Endothelial cell of umbilical vein (primary cell): ENCODE measurements at regions not wholly inside any gene's neighbourhood (a gene's known extent, or its start where the extent isn't known, plus 50 kb on each side); places are given as distances from the start of the nearest gene placed in this dataset.
A peak's percentile ranks its signal among the peaks of the same experiment; 100 is the strongest.

Experiments
- BruUV-seq: library from RNA; stranded (reverse); fragments of 400-500 nt; replicated peaks from 2 replicates; lab custom pipeline; 2021; lab: Mats Ljungman, UMichigan
- CTCF ChIA-PET: fragments of 300-600, 350-600 bp; sonication (Branson Sonifier 250); formaldehyde crosslinking; loops from one replicate; lab custom pipeline; 2021; ENCODE audit warnings: antibody characterized with exemption, inconsistent platforms; lab: Charles Lee
- POLR2A ChIA-PET: fragments of 300-600, 350-600 bp; sonication (Branson Sonifier 250); formaldehyde crosslinking; loops from one replicate; lab custom pipeline; 2021; ENCODE audit warnings: antibody characterized with exemption, inconsistent platforms; lab: Charles Lee
- DNase-seq: peaks from one replicate; pipeline ENCODE4 v3.0.0-alpha.2; 2011; ENCODE audit warnings: low read depth, low spot score
- FAIRE-seq: peaks from 2 replicates; lab custom pipeline; 2011; peaks lifted over from hg19 to GRCh38; lab: Jason Lieb, UNC
- H2AFZ ChIP-seq: 2 replicates; pipeline ENCODE4 v1.6.0; 2012; ENCODE audit warnings: low read depth, low read length, control low read depth, inconsistent platforms
- H3K27ac ChIP-seq: 2 replicates; pipeline ENCODE4 v1.5.1; 2011; ENCODE audit warnings: low read depth, mild to moderate bottlenecking, control low read depth, low read length, moderate library complexity; ENCODE audit not compliant: insufficient read depth
- H3K27me3 ChIP-seq, 2 experiments: 2 replicates each; pipeline versions ENCODE4 v1.6.0 to v1.6.1; 2011; ENCODE audit warnings: low read length in 2 of 2, mixed read lengths in 1 of 2; ENCODE audit not compliant: control insufficient read depth in 2 of 2, insufficient read depth in 2 of 2
- H3K36me3 ChIP-seq, 2 experiments: 2 replicates in 1 of 2; 3 replicates in 1 of 2; pipeline ENCODE4 v1.5.1; 2011; ENCODE audit warnings: low read length in 2 of 2, mild to moderate bottlenecking in 1 of 2, moderate library complexity in 1 of 2; ENCODE audit not compliant: control insufficient read depth in 2 of 2, insufficient read depth in 2 of 2; ENCODE audit errors: extremely low read depth in 1 of 2
- H3K4me1 ChIP-seq: 3 replicates; pipeline ENCODE4 v1.5.1; 2011; ENCODE audit warnings: mild to moderate bottlenecking, low read length; ENCODE audit not compliant: control insufficient read depth, insufficient read depth; ENCODE audit errors: extremely low read depth
- H3K4me2 ChIP-seq: 2 replicates; pipeline ENCODE4 v1.6.1; 2011; ENCODE audit warnings: low read length, control low read depth, mixed read lengths; ENCODE audit not compliant: insufficient read depth
- H3K4me3 ChIP-seq, 3 experiments: fragments of 200-600 bp in 1 of 3; sonication (generic), shearing (Covaris generic) in 1 of 3; replicated peaks in 1 of 3; 2 replicates each; pipeline ENCODE4 v1.5.1; 2011 to 2016; ENCODE audit warnings: control low read depth in 3 of 3, low read length in 3 of 3, mild to moderate bottlenecking in 2 of 3, inconsistent platforms in 1 of 3, low read depth in 1 of 3, moderate library complexity in 1 of 3; ENCODE audit not compliant: insufficient read depth in 1 of 3
- H3K79me2 ChIP-seq: 2 replicates; pipeline ENCODE4 v1.6.0; 2012; ENCODE audit warnings: low read length, inconsistent platforms; ENCODE audit not compliant: control insufficient read depth, insufficient read depth
- H3K9ac ChIP-seq: replicated peaks from 2 replicates; pipeline ENCODE3; 2011; ENCODE audit warnings: low read length, control low read depth; ENCODE audit not compliant: insufficient read depth; ENCODE audit errors: extremely low read depth
- H3K9me1 ChIP-seq: replicated peaks from 3 replicates; pipeline ENCODE4 v1.6.0; 2011; ENCODE audit warnings: mild to moderate bottlenecking, low read length; ENCODE audit not compliant: control insufficient read depth, insufficient read depth; ENCODE audit errors: extremely low read depth
- H3K9me3 ChIP-seq: replicated peaks from 2 replicates; pipeline ENCODE4 v1.5.1; 2012; ENCODE audit warnings: low read length, inconsistent platforms; ENCODE audit not compliant: control insufficient read depth, insufficient read depth
- H4K20me1 ChIP-seq: replicated peaks from 2 replicates; pipeline ENCODE3; 2011; ENCODE audit warnings: mild to moderate bottlenecking, low read length; ENCODE audit not compliant: control insufficient read depth, insufficient read depth; ENCODE audit errors: extremely low read depth
- EZH2 ChIP-seq: IDR thresholded peaks from 2 replicates; pipeline ENCODE4 v1.6.1; 2012; ENCODE audit warnings: borderline replicate concordance, low read depth, mild to moderate bottlenecking, moderate library complexity, low read length, inconsistent platforms; ENCODE audit not compliant: severe bottlenecking
- FOS ChIP-seq: IDR thresholded peaks from 2 replicates; pipeline ENCODE4 v1.6.1; 2011; ENCODE audit warnings: mild to moderate bottlenecking, low read length, moderate library complexity, borderline replicate concordance; ENCODE audit not compliant: insufficient read depth
- GATA2 ChIP-seq: IDR thresholded peaks from 2 replicates; pipeline ENCODE4 v1.7.0; 2011; ENCODE audit warnings: low read depth, mild to moderate bottlenecking, moderate library complexity, mixed read lengths, low read length; ENCODE audit not compliant: insufficient read length, insufficient read depth
- JUN ChIP-seq: IDR thresholded peaks from 2 replicates; pipeline ENCODE4 v1.6.1; 2011; ENCODE audit warnings: borderline replicate concordance, low read depth; ENCODE audit not compliant: insufficient read length, insufficient read depth
- MYC ChIP-seq: IDR thresholded peaks from one replicate; pipeline ENCODE4 v1.6.1; 2011; ENCODE audit warnings: mild to moderate bottlenecking, low read depth, low read length
- POLR2A ChIP-seq: IDR thresholded peaks from 2 replicates; pipeline ENCODE4 v1.6.1; 2012; ENCODE audit warnings: low read depth, mild to moderate bottlenecking, control low read depth, low read length
- POLR2AphosphoS5 ChIP-seq: IDR thresholded peaks from 2 replicates; pipeline ENCODE4 v1.6.1; 2012; ENCODE audit warnings: low read depth, mild to moderate bottlenecking, control low read depth, low read length, moderate library complexity; ENCODE audit not compliant: insufficient read depth
- dilution Hi-C: fragments of 300-500 bp; cut with MboI; formaldehyde crosslinking; loops from one replicate; pipeline ENCODE4 v1.15.0; 2019; ENCODE audit warnings: low sequenced_read_pairs; ENCODE audit not compliant: extremely low pct_ligation_motif_present
- intact Hi-C: fragments of 100-400 bp; cut with micrococcal nuclease; formaldehyde crosslinking; loops from one replicate; pipeline ENCODE4 v1.10.0; 2022
- TF ChIP-seq, protein P1 (sequence below), 2 donors: IDR thresholded peaks; 1 replicate in 1 of 2; 2 replicates in 1 of 2; pipeline ENCODE4 v1.5.1; 2011; ENCODE audit warnings: low read length in 2 of 2, mild to moderate bottlenecking in 2 of 2, moderate library complexity in 2 of 2, control low read depth in 1 of 2, inconsistent platforms in 1 of 2, low read depth in 1 of 2; ENCODE audit not compliant: insufficient read depth in 1 of 2; ENCODE audit errors: extremely low read depth in 1 of 2

- Histone ChIP-seq H3K4me2 (no peak overlapping the region), H3K79me2 (no peaks in the 10 kb centered on the region), H3K4me1 (peaks cover 70% of the 10 kb centered on the region), H3K36me3 (no peaks in the 10 kb centered on the region), H3K27ac (peak overlapping the region; percentile 96), H3K27me3 (no peaks in the 10 kb centered on the region), H2AFZ (no peak overlapping the region), H3K9me3 (no peaks in the 10 kb centered on the region), H3K9me1 (no peaks in the 10 kb centered on the region), H4K20me1 (no peaks in the 10 kb centered on the region), H3K4me3 (no peak overlapping the region), H3K9ac (peak overlapping the region; percentile 51)
- ChIA-PET POLR2A (no interaction called here), CTCF (interaction anchor here (1.3 to 2.1 kb wide), 3 partner anchors 10 to 325 kb away, joined by 4 to 9 read pairs (median 4); no protein-coding TSS in a partner anchor)
- no TSS peak for BruUV-seq
- FAIRE-seq (peak; percentile 95), DNase-seq (peak; percentile 89)
- TF ChIP-seq FOS (peak; percentile 90), GATA2 (peak; percentile 94), POLR2A (peak; percentile 58), JUN (peak; percentile 77), EZH2 (no peak), MYC (no peak), POLR2AphosphoS5 (peak; percentile 89)
- TF ChIP-seq, protein P1, sequence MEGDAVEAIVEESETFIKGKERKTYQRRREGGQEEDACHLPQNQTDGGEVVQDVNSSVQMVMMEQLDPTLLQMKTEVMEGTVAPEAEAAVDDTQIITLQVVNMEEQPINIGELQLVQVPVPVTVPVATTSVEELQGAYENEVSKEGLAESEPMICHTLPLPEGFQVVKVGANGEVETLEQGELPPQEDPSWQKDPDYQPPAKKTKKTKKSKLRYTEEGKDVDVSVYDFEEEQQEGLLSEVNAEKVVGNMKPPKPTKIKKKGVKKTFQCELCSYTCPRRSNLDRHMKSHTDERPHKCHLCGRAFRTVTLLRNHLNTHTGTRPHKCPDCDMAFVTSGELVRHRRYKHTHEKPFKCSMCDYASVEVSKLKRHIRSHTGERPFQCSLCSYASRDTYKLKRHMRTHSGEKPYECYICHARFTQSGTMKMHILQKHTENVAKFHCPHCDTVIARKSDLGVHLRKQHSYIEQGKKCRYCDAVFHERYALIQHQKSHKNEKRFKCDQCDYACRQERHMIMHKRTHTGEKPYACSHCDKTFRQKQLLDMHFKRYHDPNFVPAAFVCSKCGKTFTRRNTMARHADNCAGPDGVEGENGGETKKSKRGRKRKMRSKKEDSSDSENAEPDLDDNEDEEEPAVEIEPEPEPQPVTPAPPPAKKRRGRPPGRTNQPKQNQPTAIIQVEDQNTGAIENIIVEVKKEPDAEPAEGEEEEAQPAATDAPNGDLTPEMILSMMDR (IDR thresholded peaks at IDR 0.05; ENCODE audit: extremely low read depth in 1 of 2, insufficient read depth in 1 of 2, low read depth in 1 of 2, low read length in 2 of 2): no peak
- dilution Hi-C loops (no loop called here), intact Hi-C loops (loop anchor here (1.0 to 5.0 kb wide), 4 partner anchors 120 to 290 kb away; partner anchors contain the start of gene CXCR4)
Measured at GRCh38 chr2:136238286-136239078, 120.5 kb upstream of the CXCR4 start.
